Sigmoid colon (tissue), 3 donors: ENCODE measurements at regions not wholly inside any gene's neighbourhood (a gene's known extent, or its start where the extent isn't known, plus 50 kb on each side); places are given as distances from the start of the nearest gene placed in this dataset.

Experiments
- small RNA-seq, 3 donors: library from RNA; depleted of rRNA; stranded (forward); fragments of <200 nt; gene quantifications; one replicate each; pipeline ENCODE3, GENCODE V24; 2016

Small RNAs in the stretch of these regions (small RNA-seq; reads per million reads assigned to genes)
- 0 reads per million in 3 donors for gene AL158032.2
